GM12892 (cell line): ENCODE measurements at regions not wholly inside any gene's neighbourhood (a gene's known extent, or its start where the extent isn't known, plus 50 kb on each side); places are given as distances from the start of the nearest gene placed in this dataset.

Experiments
- POLR2A ChIP-seq: IDR thresholded peaks from 2 replicates; pipeline ENCODE4 v1.6.1; 2011; ENCODE audit warnings: low read depth, low read length, control low read depth
- POLR2AphosphoS5 ChIP-seq: IDR thresholded peaks from 2 replicates; pipeline ENCODE4 v1.6.1; 2011; ENCODE audit warnings: low read depth, low read length, control low read depth
- TAF1 ChIP-seq: IDR thresholded peaks from 2 replicates; pipeline ENCODE4 v1.6.1; 2011; ENCODE audit warnings: low read depth, mild to moderate bottlenecking, control low read depth, low read length, borderline replicate concordance

- TF ChIP-seq POLR2AphosphoS5 (no peak), TAF1 (no peak), POLR2A (no peak)
Observed at GRCh38 chr15:31487811-31488436, 161.3 kb downstream of the KLF13 start.
